Central memory CD8-positive, alpha-beta T cell (primary cell): ENCODE measurements at regions not wholly inside any gene's neighbourhood (a gene's known extent, or its start where the extent isn't known, plus 50 kb on each side); places are given as distances from the start of the nearest gene placed in this dataset.

Source experiments
- ATAC-seq: fragments of 150-1000 bp; cut with Tn5 transposase; replicated peaks from 2 replicates; pipeline ENCODE4 v1.10.0; 2022; ENCODE audit warnings: mild to moderate bottlenecking, moderate FRiP score, moderate number of reproducible peaks; ENCODE audit not compliant: poor library complexity, severe bottlenecking; ENCODE audit errors: extremely low read depth
- DNase-seq, 2 donors: peaks; one replicate each; pipeline ENCODE4 v3.0.0; 2021; ENCODE audit warnings: low spot score in 2 of 2
- H3K27ac Mint-ChIP-seq: one replicate; pipeline ENCODE4 v1.8.0; 2022; ENCODE audit warnings: low read depth, mild to moderate bottlenecking, moderate library complexity, mixed read lengths
- H3K27me3 Mint-ChIP-seq: one replicate; pipeline ENCODE4 v1.8.0; 2022; ENCODE audit warnings: mixed read lengths
- H3K36me3 Mint-ChIP-seq: one replicate; pipeline ENCODE4 v1.8.0; 2022; ENCODE audit warnings: mild to moderate bottlenecking, moderate library complexity, mixed read lengths; ENCODE audit not compliant: insufficient read depth
- H3K4me1 Mint-ChIP-seq: one replicate; pipeline ENCODE4 v1.8.0; 2022; ENCODE audit warnings: mixed read lengths
- H3K4me3 Mint-ChIP-seq: one replicate; pipeline ENCODE4 v1.8.0; 2022; ENCODE audit warnings: mild to moderate bottlenecking, moderate library complexity, mixed read lengths
- H3K9me3 Mint-ChIP-seq: one replicate; pipeline ENCODE4 v1.8.0; 2022; ENCODE audit warnings: mixed read lengths

- DNase-seq (no peak), ATAC-seq (no peak)
- Mint-ChIP-seq H3K4me3 (no peak overlapping the region), H3K36me3 (no peaks in the 10 kb centered on the region), H3K9me3 (no peaks in the 10 kb centered on the region), H3K4me1 (no peaks in the 10 kb centered on the region), H3K27me3 (no peaks in the 10 kb centered on the region), H3K27ac (no peak overlapping the region)
Observed at GRCh38 chr6:147776631-147777213, 268.2 kb downstream of the SAMD5 start.

- DNase-seq: no peak
- no peaks in the 10 kb centered on the region for H3K4me1 Mint-ChIP-seq
- no peaks in the 10 kb centered on the region for H3K27me3 Mint-ChIP-seq
- H3K27ac Mint-ChIP-seq: no peak overlapping the region
- no peaks in the 10 kb centered on the region for H3K9me3 Mint-ChIP-seq
- no peak overlapping the region for H3K4me3 Mint-ChIP-seq
- no peaks in the 10 kb centered on the region for H3K36me3 Mint-ChIP-seq
- ATAC-seq: no peak
Observed at GRCh38 chr6:147779624-147780023, 271.1 kb downstream of the SAMD5 start.

GRCh38 chr6:147782302-147782701 lies 273.8 kb downstream of the SAMD5 start:
- no peak overlapping the region for H3K27ac Mint-ChIP-seq
- no peaks in the 10 kb centered on the region for H3K4me1 Mint-ChIP-seq
- H3K9me3 Mint-ChIP-seq: no peaks in the 10 kb centered on the region
- H3K36me3 Mint-ChIP-seq: no peaks in the 10 kb centered on the region
- DNase-seq: no peak
- ATAC-seq: no peak
- no peak overlapping the region for H3K4me3 Mint-ChIP-seq
- no peaks in the 10 kb centered on the region for H3K27me3 Mint-ChIP-seq

- no peak for DNase-seq
- H3K36me3 Mint-ChIP-seq: no peaks in the 10 kb centered on the region
- no peak for ATAC-seq
- no peaks in the 10 kb centered on the region for H3K4me1 Mint-ChIP-seq
- no peak overlapping the region for H3K4me3 Mint-ChIP-seq
- no peaks in the 10 kb centered on the region for H3K27me3 Mint-ChIP-seq
- no peak overlapping the region for H3K27ac Mint-ChIP-seq
- H3K9me3 Mint-ChIP-seq: no peaks in the 10 kb centered on the region
Observed at GRCh38 chr6:147784371-147784770, 275.9 kb downstream of the SAMD5 start.

- DNase-seq (no peak), ATAC-seq (no peak)
- no peaks in the 10 kb centered on the region for H3K27me3 Mint-ChIP-seq
- H3K4me1 Mint-ChIP-seq: no peaks in the 10 kb centered on the region
- no peak overlapping the region for H3K4me3 Mint-ChIP-seq
- H3K9me3 Mint-ChIP-seq: peaks cover 5% of the 10 kb centered on the region
- no peaks in the 10 kb centered on the region for H3K36me3 Mint-ChIP-seq
- H3K27ac Mint-ChIP-seq: no peak overlapping the region
Observed at GRCh38 chr6:147787417-147787816, 278.9 kb downstream of the SAMD5 start.

- no peak for DNase-seq
- H3K36me3 Mint-ChIP-seq: no peaks in the 10 kb centered on the region
- H3K4me3 Mint-ChIP-seq: no peak overlapping the region
- ATAC-seq: no peak
- H3K27me3 Mint-ChIP-seq: no peaks in the 10 kb centered on the region
- H3K9me3 Mint-ChIP-seq: peaks cover 5% of the 10 kb centered on the region
- no peak overlapping the region for H3K27ac Mint-ChIP-seq
- no peaks in the 10 kb centered on the region for H3K4me1 Mint-ChIP-seq
Observed at GRCh38 chr6:147789430-147789947, 281.0 kb downstream of the SAMD5 start.

GRCh38 chr6:147793871-147794643 lies 285.6 kb downstream of the SAMD5 start:
- no peak for ATAC-seq
- no peaks in the 10 kb centered on the region for H3K36me3 Mint-ChIP-seq
- H3K27ac Mint-ChIP-seq: no peak overlapping the region
- DNase-seq: no peak
- H3K4me1 Mint-ChIP-seq: no peaks in the 10 kb centered on the region
- H3K9me3 Mint-ChIP-seq: peaks cover 5% of the 10 kb centered on the region
- H3K27me3 Mint-ChIP-seq: no peaks in the 10 kb centered on the region
- no peak overlapping the region for H3K4me3 Mint-ChIP-seq

GRCh38 chr6:147802459-147802858 lies 294.0 kb downstream of the SAMD5 start:
- Mint-ChIP-seq H3K27ac (no peak overlapping the region), H3K27me3 (no peaks in the 10 kb centered on the region), H3K9me3 (peaks cover 15% of the 10 kb centered on the region), H3K4me1 (no peaks in the 10 kb centered on the region), H3K36me3 (no peaks in the 10 kb centered on the region), H3K4me3 (no peak overlapping the region)
- no peak for DNase-seq
- no peak for ATAC-seq

GRCh38 chr6:147805155-147805554 lies 296.7 kb downstream of the SAMD5 start:
- no peak for DNase-seq
- H3K36me3 Mint-ChIP-seq: no peaks in the 10 kb centered on the region
- H3K4me3 Mint-ChIP-seq: no peak overlapping the region
- no peaks in the 10 kb centered on the region for H3K4me1 Mint-ChIP-seq
- no peak for ATAC-seq
- H3K27ac Mint-ChIP-seq: no peak overlapping the region
- H3K27me3 Mint-ChIP-seq: no peaks in the 10 kb centered on the region
- peaks cover 15% of the 10 kb centered on the region for H3K9me3 Mint-ChIP-seq

GRCh38 chr6:147806697-147807096 lies 298.2 kb downstream of the SAMD5 start:
- Mint-ChIP-seq H3K4me1 (no peaks in the 10 kb centered on the region), H3K27me3 (no peaks in the 10 kb centered on the region), H3K27ac (no peak overlapping the region), H3K9me3 (peaks cover 20% of the 10 kb centered on the region), H3K4me3 (no peak overlapping the region), H3K36me3 (no peaks in the 10 kb centered on the region)
- DNase-seq (no peak), ATAC-seq (no peak)

GRCh38 chr6:147808640-147809039 lies 300.1 kb downstream of the SAMD5 start:
- ATAC-seq: no peak
- H3K9me3 Mint-ChIP-seq: peaks cover 23% of the 10 kb centered on the region

GRCh38 chr6:147811913-147812629 lies 303.6 kb downstream of the SAMD5 start:
- no peak overlapping the region for H3K27ac Mint-ChIP-seq
- ATAC-seq (no peak), DNase-seq (no peak)
- H3K4me1 Mint-ChIP-seq: no peaks in the 10 kb centered on the region
- H3K36me3 Mint-ChIP-seq: no peaks in the 10 kb centered on the region
- H3K9me3 Mint-ChIP-seq: peaks cover 9% of the 10 kb centered on the region
- no peaks in the 10 kb centered on the region for H3K27me3 Mint-ChIP-seq
- no peak overlapping the region for H3K4me3 Mint-ChIP-seq

More at GRCh38 chr6:147808640-147809039, 300.1 kb downstream of the SAMD5 start:
- Mint-ChIP-seq H3K4me3 (no peak overlapping the region), H3K4me1 (no peaks in the 10 kb centered on the region), H3K36me3 (no peaks in the 10 kb centered on the region), H3K27ac (no peak overlapping the region), H3K27me3 (no peaks in the 10 kb centered on the region)
- no peak for DNase-seq
